GM06990 (cell line): ENCODE measurements at regions not wholly inside any gene's neighbourhood (a gene's known extent, or its start where the extent isn't known, plus 50 kb on each side); places are given as distances from the start of the nearest gene placed in this dataset.
A peak's percentile ranks its signal among the peaks of the same experiment; 100 is the strongest.

Source experiments
- DNase-seq: peaks from one replicate; pipeline ENCODE4 v3.0.0-alpha.2; 2011; ENCODE audit not compliant: insufficient read length; ENCODE audit errors: extremely low read depth
- H3K27me3 ChIP-seq: replicated peaks from 2 replicates; pipeline ENCODE4 v1.6.0; 2011; ENCODE audit warnings: low read length; ENCODE audit not compliant: control insufficient read depth, insufficient read depth
- H3K36me3 ChIP-seq: 2 replicates; pipeline ENCODE4 v1.5.1; 2011; ENCODE audit warnings: low read length; ENCODE audit not compliant: control insufficient read depth, insufficient read depth
- H3K4me3 ChIP-seq: replicated peaks from 2 replicates; pipeline ENCODE4 v1.5.1; 2011; ENCODE audit warnings: low read depth, mild to moderate bottlenecking, control low read depth, low read length
- CTCF ChIP-seq: IDR thresholded peaks from 2 replicates; pipeline ENCODE4 v1.5.1; 2011; ENCODE audit warnings: low read length, control low read depth, mild to moderate bottlenecking, inconsistent platforms; ENCODE audit not compliant: insufficient read depth, poor library complexity, severe bottlenecking

- no peak overlapping the region for H3K4me3 ChIP-seq
- H3K36me3 ChIP-seq, result no peaks in the 10 kb centered on the region
- TF ChIP-seq CTCF, result no peak
- no peak for DNase-seq
- no peaks in the 10 kb centered on the region for H3K27me3 ChIP-seq
Observed at GRCh38 chr2:201964011-201964410, 69.6 kb upstream of the FZD7 start.

- H3K4me3 ChIP-seq, result no peak overlapping the region
- no peaks in the 10 kb centered on the region for H3K36me3 ChIP-seq
- DNase-seq, result no peak
- TF ChIP-seq CTCF, result no peak
- no peaks in the 10 kb centered on the region for H3K27me3 ChIP-seq
Observed at GRCh38 chr2:201964631-201965206, 68.9 kb upstream of the FZD7 start.

GRCh38 chr2:201965550-201965949 is 68.1 kb upstream of the FZD7 start:
- no peak for DNase-seq
- TF ChIP-seq CTCF, result peak; percentile 23
- no peaks in the 10 kb centered on the region for H3K36me3 ChIP-seq
- H3K27me3 ChIP-seq, result no peaks in the 10 kb centered on the region
- no peak overlapping the region for H3K4me3 ChIP-seq

- no peak for DNase-seq
- H3K27me3 ChIP-seq, result no peaks in the 10 kb centered on the region
- no peak overlapping the region for H3K4me3 ChIP-seq
- TF ChIP-seq CTCF, result no peak
- H3K36me3 ChIP-seq, result no peaks in the 10 kb centered on the region
Observed at GRCh38 chr2:201966691-201967438, 66.8 kb upstream of the FZD7 start.

- no peak for TF ChIP-seq CTCF
- no peak for DNase-seq
Observed at GRCh38 chr2:201968050-201968449, 65.6 kb upstream of the FZD7 start.

GRCh38 chr2:201968476-201968875 is 65.2 kb upstream of the FZD7 start:
- Histone ChIP-seq H3K4me3 (no peak overlapping the region), H3K36me3 (no peaks in the 10 kb centered on the region), H3K27me3 (no peaks in the 10 kb centered on the region)
- DNase-seq, result no peak
- TF ChIP-seq CTCF, result no peak

More at GRCh38 chr2:201968050-201968449, 65.6 kb upstream of the FZD7 start:
- Histone ChIP-seq H3K36me3 (no peaks in the 10 kb centered on the region), H3K27me3 (no peaks in the 10 kb centered on the region), H3K4me3 (no peak overlapping the region)
